Stomach (tissue), 4 donors: ENCODE measurements at regions not wholly inside any gene's neighbourhood (a gene's known extent, or its start where the extent isn't known, plus 50 kb on each side); places are given as distances from the start of the nearest gene placed in this dataset.

Source experiments
- CTCF ChIP-seq, 7 experiments: fragments of 450-650 bp in 4 of 7; fragments of 200-600 bp in 3 of 7; sonication (generic) in 3 of 7; IDR thresholded peaks; one replicate each; pipeline ENCODE4 v1.5.1; 2016 to 2019; ENCODE audit warnings: antibody characterized with exemption in 7 of 7, control low read depth in 2 of 7, mild to moderate bottlenecking in 1 of 7
- POLR2AphosphoS5 ChIP-seq, 3 donors: sonication (generic); formaldehyde crosslinking; IDR thresholded peaks; one replicate each; pipeline ENCODE4 v1.6.1; 2016; ENCODE audit warnings: antibody characterized with exemption in 3 of 3

GRCh38 chr2:59804732-59805131 is 748.7 kb downstream of the BCL11A start:
- TF ChIP-seq CTCF (IDR thresholded peaks at IDR 0.05) (no peak), POLR2AphosphoS5 (IDR thresholded peaks at IDR 0.05) (no peak)
